SK-N-SH (cell line): ENCODE measurements at regions not wholly inside any gene's neighbourhood (a gene's known extent, or its start where the extent isn't known, plus 50 kb on each side); places are given as distances from the start of the nearest gene placed in this dataset.

ENCODE experiments used
- GABPA ChIP-seq: IDR thresholded peaks from 2 replicates; pipeline ENCODE4 v1.4.0; 2012; ENCODE audit warnings: low read depth, mild to moderate bottlenecking
- NFIC ChIP-seq: IDR thresholded peaks from 2 replicates; pipeline ENCODE4 v1.4.0; 2012; ENCODE audit warnings: borderline replicate concordance
- POLR2AphosphoS5 ChIP-seq: IDR thresholded peaks from 2 replicates; pipeline ENCODE4 v1.6.1; 2012; ENCODE audit warnings: low read depth, low read length
- RCOR1 ChIP-seq: fragments of 150-350 bp; IDR thresholded peaks from 2 replicates; pipeline ENCODE4 v1.6.1; 2017; ENCODE audit warnings: antibody characterized with exemption, low read length
- RFX5 ChIP-seq: IDR thresholded peaks from 2 replicates; pipeline ENCODE4 v1.6.1; 2012; ENCODE audit warnings: mild to moderate bottlenecking, improper control_type of control experiment, low read length
- RXRA ChIP-seq: IDR thresholded peaks from 2 replicates; pipeline ENCODE4 v1.4.0; 2012; ENCODE audit warnings: low read depth, mild to moderate bottlenecking, borderline replicate concordance
- SMC3 ChIP-seq: IDR thresholded peaks from 2 replicates; pipeline ENCODE4 v1.6.1; 2012; ENCODE audit warnings: low read depth, low read length, improper control_type of control experiment
- TF ChIP-seq, protein P1 (sequence below): IDR thresholded peaks from 2 replicates; pipeline ENCODE4; 2012
- TF ChIP-seq, protein P2 (sequence below): fragments of 200-600 bp; sonication (generic); IDR thresholded peaks from 2 replicates; pipeline ENCODE4 v1.6.1; 2017; ENCODE audit warnings: antibody characterized with exemption, mild to moderate bottlenecking, moderate library complexity

- TF ChIP-seq, protein P1, sequence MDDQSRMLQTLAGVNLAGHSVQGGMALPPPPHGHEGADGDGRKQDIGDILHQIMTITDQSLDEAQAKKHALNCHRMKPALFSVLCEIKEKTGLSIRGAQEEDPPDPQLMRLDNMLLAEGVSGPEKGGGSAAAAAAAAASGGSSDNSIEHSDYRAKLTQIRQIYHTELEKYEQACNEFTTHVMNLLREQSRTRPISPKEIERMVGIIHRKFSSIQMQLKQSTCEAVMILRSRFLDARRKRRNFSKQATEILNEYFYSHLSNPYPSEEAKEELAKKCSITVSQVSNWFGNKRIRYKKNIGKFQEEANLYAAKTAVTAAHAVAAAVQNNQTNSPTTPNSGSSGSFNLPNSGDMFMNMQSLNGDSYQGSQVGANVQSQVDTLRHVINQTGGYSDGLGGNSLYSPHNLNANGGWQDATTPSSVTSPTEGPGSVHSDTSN = no peak
- TF ChIP-seq, protein P2, sequence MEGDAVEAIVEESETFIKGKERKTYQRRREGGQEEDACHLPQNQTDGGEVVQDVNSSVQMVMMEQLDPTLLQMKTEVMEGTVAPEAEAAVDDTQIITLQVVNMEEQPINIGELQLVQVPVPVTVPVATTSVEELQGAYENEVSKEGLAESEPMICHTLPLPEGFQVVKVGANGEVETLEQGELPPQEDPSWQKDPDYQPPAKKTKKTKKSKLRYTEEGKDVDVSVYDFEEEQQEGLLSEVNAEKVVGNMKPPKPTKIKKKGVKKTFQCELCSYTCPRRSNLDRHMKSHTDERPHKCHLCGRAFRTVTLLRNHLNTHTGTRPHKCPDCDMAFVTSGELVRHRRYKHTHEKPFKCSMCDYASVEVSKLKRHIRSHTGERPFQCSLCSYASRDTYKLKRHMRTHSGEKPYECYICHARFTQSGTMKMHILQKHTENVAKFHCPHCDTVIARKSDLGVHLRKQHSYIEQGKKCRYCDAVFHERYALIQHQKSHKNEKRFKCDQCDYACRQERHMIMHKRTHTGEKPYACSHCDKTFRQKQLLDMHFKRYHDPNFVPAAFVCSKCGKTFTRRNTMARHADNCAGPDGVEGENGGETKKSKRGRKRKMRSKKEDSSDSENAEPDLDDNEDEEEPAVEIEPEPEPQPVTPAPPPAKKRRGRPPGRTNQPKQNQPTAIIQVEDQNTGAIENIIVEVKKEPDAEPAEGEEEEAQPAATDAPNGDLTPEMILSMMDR = peak; percentile 98
- no peak for TF ChIP-seq POLR2AphosphoS5
- no peak for TF ChIP-seq RFX5
- no peak for TF ChIP-seq RXRA
- no peak for TF ChIP-seq NFIC
- no peak for TF ChIP-seq RCOR1
- TF ChIP-seq GABPA = no peak
- TF ChIP-seq SMC3 = peak; percentile 100
These were observed 73.5 kb upstream of the PRSS3 start for GRCh38 chr9:33721674-33722358.
